ENCODE measurements at regions not wholly inside any gene's neighbourhood (a gene's known extent, or its start where the extent isn't known, plus 50 kb on each side); places are given as distances from the start of the nearest gene placed in this dataset.

DNA sequence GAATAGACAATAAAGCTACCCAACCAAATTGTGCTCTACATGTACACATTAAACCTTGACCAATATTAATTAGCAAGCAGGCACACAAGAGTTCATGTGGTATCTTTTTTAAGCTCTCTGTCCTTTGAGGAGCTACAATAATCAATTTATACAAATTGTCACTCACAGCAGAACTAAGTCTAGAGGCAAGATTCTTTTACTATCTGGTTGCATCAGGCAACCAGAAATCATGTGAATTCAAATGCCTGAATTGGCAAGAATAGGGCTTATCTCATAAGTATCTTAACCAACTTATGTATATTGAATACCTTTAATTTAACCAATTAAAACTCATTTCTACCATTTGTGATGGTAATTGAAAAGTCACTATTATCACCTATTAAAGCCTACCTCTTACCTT, 145.5 kb upstream of the HAPLN1 start (continued):
- TF ChIP-seq, protein P1, sequence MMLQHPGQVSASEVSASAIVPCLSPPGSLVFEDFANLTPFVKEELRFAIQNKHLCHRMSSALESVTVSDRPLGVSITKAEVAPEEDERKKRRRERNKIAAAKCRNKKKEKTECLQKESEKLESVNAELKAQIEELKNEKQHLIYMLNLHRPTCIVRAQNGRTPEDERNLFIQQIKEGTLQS (IDR thresholded peaks at IDR 0.05; ENCODE audit: insufficient read depth, low read depth, low read length) = no peak
- TF ChIP-seq PHF8 (conservative IDR thresholded peaks at IDR 0.05; ENCODE audit: low read depth, low read length) (no peak), JUND (IDR thresholded peaks at IDR 0.05; ENCODE audit: low read length) (no peak), ASH2L (IDR thresholded peaks at IDR 0.05; ENCODE audit: low read length) (no peak), ZNF274 (IDR thresholded peaks at IDR 0.05; ENCODE audit: borderline replicate concordance, extremely low read depth, low read length) (no peak), SIN3A (conservative IDR thresholded peaks at IDR 0.05 in 1 of 2, IDR thresholded peaks at IDR 0.05 in 1 of 2; ENCODE audit: low read depth in 1 of 2, low read length in 2 of 2) (no peak)
